D721Med (cell line): ENCODE measurements at regions not wholly inside any gene's neighbourhood (a gene's known extent, or its start where the extent isn't known, plus 50 kb on each side); places are given as distances from the start of the nearest gene placed in this dataset.

Experiments used
- DNase-seq: peaks from one replicate; pipeline ENCODE4 v3.0.0; 2011; ENCODE audit warnings: low spot score; ENCODE audit not compliant: insufficient read length
- FAIRE-seq: peaks from 2 replicates; lab custom pipeline; 2011; peaks lifted over from hg19 to GRCh38; lab: Jason Lieb, UNC
- CTCF ChIP-seq: IDR thresholded peaks from 2 replicates; pipeline ENCODE4 v1.5.1; 2012; ENCODE audit warnings: mild to moderate bottlenecking, control low read depth; ENCODE audit not compliant: insufficient read depth; ENCODE audit errors: missing control alignments

- no peak for TF ChIP-seq CTCF
- FAIRE-seq (no peak), DNase-seq (no peak)
Measured at GRCh38 chr12:74337951-74338350, 199.7 kb upstream of the ATXN7L3B start.

DNA sequence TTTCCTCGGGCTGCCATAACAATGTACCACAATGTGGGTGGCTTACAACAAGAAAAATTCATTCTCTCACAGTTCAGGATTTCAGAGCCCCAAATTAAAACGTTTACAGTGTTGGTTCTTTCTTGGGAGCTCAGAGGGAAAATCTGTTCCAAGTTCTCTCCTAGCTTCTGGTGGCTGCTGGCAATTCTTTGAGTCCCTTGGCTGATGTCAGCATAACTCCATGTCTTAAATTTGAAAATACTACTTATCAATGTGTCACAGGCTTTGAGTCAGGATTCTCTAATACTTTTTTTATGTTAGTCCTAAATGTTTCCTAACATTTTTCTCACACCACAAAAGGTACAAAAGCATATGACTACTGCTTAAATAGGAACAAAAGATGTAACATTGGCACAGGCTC is 198.4 kb upstream of the ATXN7L3B start:
- no peak for FAIRE-seq

GRCh38 chr12:74349925-74350324 is 187.7 kb upstream of the ATXN7L3B start:
- DNase-seq (no peak), FAIRE-seq (no peak)
- TF ChIP-seq CTCF, result no peak

More for the DNA sequence above, 198.4 kb upstream of the ATXN7L3B start:
- DNase-seq, result no peak
- TF ChIP-seq CTCF, result no peak

DNA sequence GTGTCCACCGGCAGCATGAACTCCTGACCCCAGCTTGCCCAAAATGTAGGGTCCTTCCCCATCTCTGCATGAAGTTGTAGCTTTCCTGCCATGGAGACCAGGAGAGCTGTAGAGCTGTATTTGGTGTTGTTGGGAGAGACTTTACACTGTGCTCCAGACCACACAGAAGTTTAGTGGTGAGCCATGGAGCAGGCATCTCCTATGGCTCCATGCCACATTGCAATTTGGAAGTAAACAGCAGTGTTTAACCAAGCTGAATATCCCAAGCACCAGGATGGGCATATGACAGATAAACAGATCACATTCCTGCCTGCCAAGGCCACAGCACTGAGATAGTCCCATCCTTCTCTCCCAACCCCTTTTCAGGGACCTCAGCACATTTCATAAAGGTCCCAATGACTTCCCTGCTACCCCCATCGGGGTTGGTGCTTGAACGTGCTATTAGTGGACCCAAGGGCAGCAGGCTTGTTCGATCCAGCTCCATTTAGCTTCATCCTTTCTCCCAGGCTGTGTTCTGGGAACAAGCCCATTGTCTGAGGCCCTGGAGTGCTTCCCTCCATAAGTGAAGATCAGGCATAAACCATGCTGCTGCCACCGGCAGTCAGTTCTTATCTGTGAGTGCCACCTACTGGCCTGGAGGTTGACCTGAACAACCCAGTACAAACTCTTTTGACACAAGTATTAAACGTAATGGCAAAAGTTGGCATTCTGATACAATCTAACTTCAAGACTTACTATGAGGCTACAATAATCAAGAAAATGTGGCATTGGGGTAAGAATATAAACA is 172.3 kb upstream of the ATXN7L3B start:
- peak; percentile 36 for TF ChIP-seq CTCF
- no peak for FAIRE-seq

GRCh38 chr12:74370608-74371216 is 166.9 kb upstream of the ATXN7L3B start:
- no peak for TF ChIP-seq CTCF
- FAIRE-seq (no peak), DNase-seq (no peak)

More for the DNA sequence above, 172.3 kb upstream of the ATXN7L3B start:
- DNase-seq, result no peak

- no peak for FAIRE-seq
- TF ChIP-seq CTCF, result no peak
Measured at GRCh38 chr12:74379114-74379513, 158.5 kb upstream of the ATXN7L3B start.

DNA sequence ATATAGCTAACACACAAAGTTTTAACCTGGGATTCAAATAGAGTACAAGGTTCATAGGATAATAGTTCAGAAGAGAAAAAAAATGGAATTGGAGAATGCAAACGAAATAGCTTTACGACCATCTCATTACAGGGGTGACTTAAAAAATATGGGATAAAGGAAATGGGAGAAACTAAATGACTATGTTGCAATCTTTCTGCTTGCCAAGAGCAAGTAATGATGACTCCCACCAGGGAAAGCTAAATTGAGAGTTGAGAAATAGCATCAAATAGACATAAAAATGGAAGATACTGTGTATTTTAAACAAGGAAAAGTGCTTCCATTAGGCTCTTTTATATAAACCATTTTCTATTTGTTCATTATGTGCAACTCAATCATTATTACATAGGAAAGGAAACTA is 155.7 kb upstream of the ATXN7L3B start:
- no peak for TF ChIP-seq CTCF
- DNase-seq, result no peak
- no peak for FAIRE-seq

More at GRCh38 chr12:74379114-74379513, 158.5 kb upstream of the ATXN7L3B start:
- DNase-seq, result no peak
